HG02763 (cell line): ENCODE measurements at regions not wholly inside any gene's neighbourhood (a gene's known extent, or its start where the extent isn't known, plus 50 kb on each side); places are given as distances from the start of the nearest gene placed in this dataset.
"Not testable (repeated sequence)": the region's sequence is repeated elsewhere in the genome, so short reads cannot be mapped to it uniquely, and the experiment has no call there.

ENCODE experiments used
- ATAC-seq: cut with Tn5 transposase; IDR thresholded peaks from one replicate; pipeline ENCODE4 v1.9.1; 2021; ENCODE audit warnings: mild to moderate bottlenecking, moderate library complexity; ENCODE audit not compliant: unreplicated experiment

- ATAC-seq = not testable (repeated sequence)
Observed at GRCh38 chr17:27090450-27091042, 203.4 kb upstream of the WSB1 start.

- no peak for ATAC-seq
Observed at GRCh38 chr17:27091043-27091497, 202.8 kb upstream of the WSB1 start.

DNA sequence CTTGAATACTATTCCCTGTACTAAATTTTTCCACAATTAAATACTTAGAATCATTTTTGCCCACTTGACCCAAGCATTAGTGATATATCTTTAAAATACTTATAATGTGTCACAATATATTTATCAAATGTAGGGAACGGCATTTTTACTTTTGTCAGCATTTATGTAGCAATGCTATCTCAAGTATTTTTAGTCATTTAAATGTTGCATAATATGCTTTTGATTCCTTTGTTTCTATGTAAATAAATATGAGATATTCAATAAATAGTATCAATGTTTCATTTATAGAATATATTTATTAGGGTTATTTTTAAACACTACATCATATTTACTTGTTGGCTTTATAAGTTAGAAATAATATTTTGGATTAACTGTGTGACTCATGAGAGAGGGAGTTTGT is 199.7 kb upstream of the WSB1 start:
- ATAC-seq = not testable (repeated sequence)

DNA sequence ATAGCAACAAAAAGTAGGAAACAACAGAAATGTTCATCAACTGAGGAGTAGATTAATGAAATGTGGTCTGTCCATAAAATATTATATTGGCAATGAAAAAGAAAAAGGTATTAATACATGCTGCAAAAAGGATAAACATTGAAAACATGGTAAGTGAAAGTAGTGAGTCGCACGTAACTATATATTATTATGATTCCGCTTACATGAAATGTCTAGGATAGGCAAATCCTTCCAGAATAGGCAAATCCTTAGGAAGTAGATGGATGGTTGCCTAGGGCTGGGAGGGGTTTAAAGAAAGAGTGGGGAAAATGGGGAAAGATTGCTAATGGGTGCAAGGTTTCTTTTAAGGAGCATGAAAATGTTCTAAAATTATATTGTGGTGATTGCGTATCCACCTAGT is 198.1 kb upstream of the WSB1 start:
- not testable (repeated sequence) for ATAC-seq

DNA sequence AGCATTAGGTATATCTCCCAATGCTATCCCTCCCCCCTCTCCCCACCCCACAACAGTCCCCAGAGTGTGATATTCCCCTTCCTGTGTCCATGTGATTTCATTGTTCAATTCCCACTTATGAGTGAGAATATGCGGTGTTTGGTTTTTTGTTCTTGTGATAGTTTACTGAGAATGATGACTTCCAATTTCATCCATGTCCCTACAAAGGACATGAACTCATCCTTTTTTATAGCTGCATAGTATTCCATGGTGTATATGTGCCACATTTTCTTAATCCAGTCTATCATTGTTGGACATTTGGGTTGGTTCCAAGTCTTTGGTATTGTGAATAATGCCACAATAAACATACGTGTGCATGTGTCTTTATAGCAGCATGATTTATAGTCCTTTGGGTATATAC is 194.6 kb upstream of the WSB1 start:
- ATAC-seq = not testable (repeated sequence)

GRCh38 chr17:27104605-27105221 is 189.2 kb upstream of the WSB1 start:
- ATAC-seq = not testable (repeated sequence)

DNA sequence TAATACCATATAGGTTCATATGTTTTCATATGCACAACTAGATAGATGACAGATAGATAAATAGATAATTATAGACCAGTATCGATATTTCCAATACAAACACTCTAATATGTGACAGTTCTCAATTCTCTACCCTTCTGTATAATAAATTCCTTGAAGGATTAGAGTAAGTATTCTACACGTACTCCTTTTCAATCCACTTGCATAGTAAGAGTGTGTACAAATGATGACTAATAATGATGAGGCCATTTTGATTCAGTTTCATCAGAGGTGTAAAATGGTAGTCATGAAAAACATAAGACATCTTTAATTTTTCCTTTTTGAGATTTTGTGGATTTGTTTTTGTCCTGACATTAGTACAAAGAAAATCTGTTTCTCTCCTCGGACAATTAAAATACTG is 188.3 kb upstream of the WSB1 start:
- no peak for ATAC-seq

- ATAC-seq = no peak
Observed at GRCh38 chr17:27106347-27106981, 187.4 kb upstream of the WSB1 start.

GRCh38 chr17:27106982-27107360 is 186.9 kb upstream of the WSB1 start:
- no peak for ATAC-seq

- ATAC-seq = not testable (repeated sequence)
Observed at GRCh38 chr17:27107386-27108328, 186.3 kb upstream of the WSB1 start.

GRCh38 chr17:27109346-27109745 is 184.6 kb upstream of the WSB1 start:
- ATAC-seq = no peak

DNA sequence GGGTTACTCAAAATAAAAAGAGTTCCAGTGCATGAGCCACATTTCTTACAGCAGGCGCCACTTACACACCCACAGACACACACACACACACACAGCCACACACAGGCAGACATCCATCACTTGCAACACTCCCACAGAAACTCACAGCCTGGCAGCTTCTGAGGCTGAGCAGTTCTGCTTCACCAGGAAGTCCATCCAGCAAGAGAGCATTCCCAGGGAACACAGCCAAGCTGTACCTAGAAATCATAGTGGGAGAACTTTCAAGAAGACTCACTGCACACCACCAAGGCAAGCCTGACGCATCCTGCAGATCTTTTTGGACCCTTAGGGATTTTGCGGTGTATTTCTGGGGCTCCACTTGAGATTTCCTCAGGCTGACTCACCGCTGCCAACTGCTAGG is 140.9 kb upstream of the WSB1 start:
- no peak for ATAC-seq

- no peak for ATAC-seq
Observed at GRCh38 chr17:27155866-27156265, 138.0 kb upstream of the WSB1 start.

- ATAC-seq = no peak
Observed at GRCh38 chr17:27157297-27157696, 136.6 kb upstream of the WSB1 start.

DNA sequence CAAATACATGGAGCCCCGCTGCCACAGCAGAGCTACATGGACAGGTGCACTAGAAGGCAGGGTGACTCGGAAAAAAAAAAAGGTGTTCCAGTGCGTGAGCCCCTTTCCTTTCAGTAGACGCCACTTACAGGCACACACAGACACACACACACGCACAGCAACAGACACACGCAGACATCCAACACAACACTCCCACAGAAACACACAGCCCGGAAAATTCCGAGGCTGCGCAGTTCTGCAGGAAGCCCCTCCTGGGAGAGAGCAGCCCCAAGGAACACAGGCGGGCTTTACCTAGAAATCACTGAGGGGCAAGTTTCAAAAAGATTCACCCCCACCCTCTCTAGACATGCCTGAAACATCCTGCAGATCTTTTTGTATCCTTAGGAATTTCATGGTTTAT is 136.0 kb upstream of the WSB1 start:
- ATAC-seq = no peak

GRCh38 chr17:27158382-27158781 is 135.5 kb upstream of the WSB1 start:
- no peak for ATAC-seq

- ATAC-seq = no peak
Observed at GRCh38 chr17:27180322-27180721, 113.6 kb upstream of the WSB1 start.

DNA sequence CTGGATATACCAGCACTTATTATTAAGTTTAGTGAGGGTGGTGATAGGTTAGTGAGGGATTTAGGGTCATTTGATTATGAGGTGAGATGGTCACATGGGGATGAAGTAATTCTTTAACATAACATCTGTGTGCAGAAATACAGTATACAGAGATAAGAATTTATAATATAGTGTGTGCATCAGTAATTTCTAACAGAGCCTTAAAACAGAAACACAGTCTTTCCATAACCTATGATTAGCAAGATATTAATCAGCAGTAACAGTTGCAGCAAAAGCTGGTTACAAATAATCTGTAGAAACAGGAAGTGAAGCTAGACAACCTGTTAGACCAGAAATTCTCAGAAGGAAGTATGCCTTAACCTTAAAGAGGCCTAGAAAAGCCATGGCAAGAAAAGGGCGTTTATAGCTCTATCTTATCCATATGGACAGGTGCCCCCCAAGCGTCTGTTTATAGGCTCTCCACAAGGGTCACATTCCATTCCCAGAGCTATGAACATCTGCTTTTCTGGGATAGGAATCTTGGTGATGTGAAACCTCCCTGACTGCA is 112.5 kb upstream of the WSB1 start:
- not testable (repeated sequence) for ATAC-seq

DNA sequence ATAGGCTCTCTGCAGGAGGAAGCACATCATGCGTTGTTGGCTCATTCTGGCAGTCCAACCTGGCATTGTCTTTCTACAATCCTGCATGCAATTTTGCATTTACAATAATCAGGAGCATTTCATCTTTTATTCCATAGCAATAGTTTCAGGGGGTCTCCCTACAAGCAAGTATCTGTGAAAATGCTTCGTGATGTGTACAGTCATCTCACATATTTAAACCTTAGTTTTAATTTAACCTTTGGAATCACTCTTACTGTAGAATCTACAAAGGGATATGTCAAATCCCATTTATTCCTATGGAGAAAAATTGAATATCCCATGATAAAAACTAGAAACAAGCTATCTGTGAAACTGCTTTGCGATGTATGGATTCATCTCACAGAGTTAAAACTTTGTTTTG is 112.0 kb upstream of the WSB1 start:
- ATAC-seq = no peak

GRCh38 chr17:27197505-27197904 is 96.4 kb upstream of the WSB1 start:
- ATAC-seq = not testable (repeated sequence)

GRCh38 chr17:27199948-27200347 is 94.0 kb upstream of the WSB1 start:
- ATAC-seq = no peak
